ENCODE measurements at regions not wholly inside any gene's neighbourhood (a gene's known extent, or its start where the extent isn't known, plus 50 kb on each side); places are given as distances from the start of the nearest gene placed in this dataset.

- DNase-seq: no peak
These were observed 569.3 kb downstream of the BRD1 start for GRCh38 chr22:49258107-49259010.

DNA sequence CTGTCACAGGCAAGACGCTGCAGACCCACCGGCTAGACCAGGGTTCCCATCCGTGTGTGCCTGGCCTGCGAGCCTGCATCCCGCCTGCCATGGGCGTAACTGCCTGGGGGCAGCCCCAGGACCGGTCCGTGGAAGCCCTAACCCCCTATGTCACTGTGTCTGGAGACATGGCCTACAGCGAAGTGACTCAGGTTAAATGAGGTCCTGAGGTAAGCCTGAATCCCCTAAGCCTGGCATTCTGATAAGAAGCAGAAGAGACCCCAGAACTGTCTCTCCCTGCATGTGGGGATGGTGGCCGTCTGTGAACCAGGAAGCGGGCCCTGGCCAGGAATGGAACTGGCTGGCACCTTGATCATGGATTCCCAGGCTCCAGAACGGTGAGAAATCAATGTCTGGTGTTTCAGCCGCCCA lies 570.1 kb downstream of the BRD1 start:
- DNase-seq: no peak

DNA sequence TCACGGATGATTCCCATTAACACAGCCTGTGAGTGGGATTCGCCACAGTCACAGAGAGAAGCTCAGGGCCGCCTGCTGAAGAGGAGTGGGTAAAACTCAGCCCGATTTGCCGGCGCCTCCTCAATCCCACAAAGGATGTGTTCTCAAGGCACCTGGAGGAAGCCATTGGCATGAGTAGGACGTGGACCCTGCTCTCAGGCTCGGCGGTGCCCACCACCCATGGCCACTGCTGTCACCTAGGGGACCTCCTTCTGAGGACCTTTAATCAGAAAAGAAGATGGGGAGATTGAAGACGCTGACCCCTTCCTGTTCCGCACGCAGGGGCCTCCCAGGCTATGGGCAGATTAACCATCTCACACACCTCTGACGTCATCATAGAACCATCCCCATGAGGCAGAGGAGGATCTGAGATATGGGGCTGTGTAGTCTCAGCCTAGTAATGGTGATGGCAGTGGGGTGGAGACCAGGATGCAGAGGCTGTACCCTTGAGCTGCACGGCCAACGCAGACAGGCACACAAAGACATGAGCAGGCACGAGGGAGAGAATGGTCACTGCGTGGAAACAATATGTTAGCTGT lies 571.8 kb downstream of the BRD1 start:
- no peak for DNase-seq

- DNase-seq: no peak
These were observed 572.5 kb downstream of the BRD1 start for GRCh38 chr22:49255154-49255553.

DNA sequence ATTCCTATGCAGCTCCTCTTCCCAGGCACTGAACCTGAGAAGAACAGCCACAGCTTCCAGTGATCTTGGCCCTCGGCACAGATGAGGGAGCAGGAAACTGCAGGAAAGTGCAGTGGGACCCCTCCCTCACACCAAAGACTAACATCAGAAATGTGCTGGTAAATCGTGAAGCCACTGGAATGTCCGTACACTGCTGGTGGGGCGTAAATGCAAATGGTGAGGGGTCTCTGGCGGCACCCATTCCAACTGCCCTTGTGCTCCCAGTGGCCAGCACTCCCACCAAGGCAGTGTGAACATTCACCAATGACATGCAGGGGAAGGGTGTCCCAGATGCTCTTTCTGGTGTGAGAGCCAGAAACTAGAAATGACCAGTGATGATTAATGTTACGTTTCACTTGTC lies 574.0 kb downstream of the BRD1 start:
- no peak for DNase-seq

- DNase-seq: no peak
These were observed 576.3 kb downstream of the BRD1 start for GRCh38 chr22:49251371-49251770.

DNA sequence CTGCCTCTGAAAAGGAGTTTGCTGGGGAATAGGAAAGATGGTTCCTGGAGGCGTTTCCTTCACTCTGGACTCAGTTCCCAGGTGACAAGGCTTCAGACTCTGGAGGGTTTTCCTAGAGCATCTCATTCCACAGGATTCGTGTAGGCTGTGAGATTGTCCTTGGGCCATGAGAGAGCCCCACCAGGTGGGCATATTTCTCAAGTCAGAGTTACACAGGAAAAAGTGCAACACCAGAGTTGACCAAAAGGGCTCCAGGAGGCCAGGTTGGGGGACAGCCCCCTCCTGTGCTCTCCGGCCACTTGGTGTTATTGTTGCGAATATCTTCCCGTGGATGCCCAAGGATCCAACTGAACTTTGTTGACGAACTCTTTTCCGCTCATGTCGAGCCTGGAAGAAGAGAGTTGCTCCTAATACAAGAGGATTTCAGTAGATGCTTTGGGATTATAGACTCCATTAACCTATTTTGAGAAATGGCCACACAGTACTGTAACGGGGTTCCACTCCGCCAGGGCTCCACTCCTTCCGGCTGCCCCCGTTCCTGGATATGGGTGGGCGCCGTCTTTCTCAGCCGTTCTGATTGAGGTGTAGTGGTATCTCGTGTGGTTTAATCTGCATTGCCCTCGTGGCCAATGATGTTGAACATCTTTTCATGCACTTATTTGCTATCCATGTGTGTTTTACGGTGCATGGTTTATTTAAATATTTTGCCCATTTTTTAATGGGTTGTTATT lies 580.3 kb downstream of the BRD1 start:
- no peak for DNase-seq

DNA sequence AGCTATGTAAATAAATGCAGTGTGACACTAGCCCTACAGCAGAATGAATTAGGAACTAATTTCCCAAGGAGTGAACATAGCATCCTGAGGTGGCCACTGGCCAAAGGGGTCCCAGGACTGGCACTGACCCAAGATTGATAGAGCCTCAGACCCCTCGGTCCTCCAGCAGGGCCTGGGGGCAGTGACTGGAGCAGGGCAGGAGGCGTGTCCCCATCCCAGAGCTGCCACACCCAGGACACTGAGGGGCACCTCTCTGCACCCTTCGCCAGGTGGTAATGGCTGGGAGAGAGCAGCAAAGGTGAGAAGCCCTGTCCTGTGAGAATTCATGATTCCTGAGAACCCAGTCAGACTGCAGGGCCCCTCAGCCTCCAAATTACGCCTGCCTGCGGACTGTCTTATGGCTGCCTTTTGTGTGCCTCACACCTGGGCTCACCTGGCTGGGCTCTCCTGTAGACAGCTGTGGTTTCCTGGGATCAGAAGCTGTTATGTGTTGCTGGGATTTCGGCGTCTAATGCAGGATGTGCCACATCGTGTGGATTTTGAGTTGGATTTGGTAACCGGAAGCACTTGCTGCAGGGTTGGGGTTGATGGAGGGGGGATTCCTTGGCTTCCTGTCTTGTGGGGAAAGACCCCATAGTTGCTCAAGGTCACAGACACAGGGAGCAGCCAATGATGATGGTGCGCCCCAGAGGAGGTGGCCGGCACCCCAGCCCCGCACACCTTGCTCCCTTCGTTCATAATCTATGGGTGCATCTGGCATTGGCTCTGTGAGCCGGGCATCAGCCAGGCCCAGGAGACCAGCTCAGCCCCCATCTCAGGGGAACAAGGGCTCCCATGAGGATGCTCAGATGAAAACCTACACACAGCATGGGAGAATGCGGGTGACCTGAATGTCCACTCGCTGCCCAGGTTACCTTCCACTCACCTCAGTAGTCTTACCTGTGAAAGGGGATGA lies 582.9 kb downstream of the BRD1 start:
- no peak for DNase-seq

GRCh38 chr22:49243965-49244364 lies 583.7 kb downstream of the BRD1 start:
- no peak for DNase-seq

DNA sequence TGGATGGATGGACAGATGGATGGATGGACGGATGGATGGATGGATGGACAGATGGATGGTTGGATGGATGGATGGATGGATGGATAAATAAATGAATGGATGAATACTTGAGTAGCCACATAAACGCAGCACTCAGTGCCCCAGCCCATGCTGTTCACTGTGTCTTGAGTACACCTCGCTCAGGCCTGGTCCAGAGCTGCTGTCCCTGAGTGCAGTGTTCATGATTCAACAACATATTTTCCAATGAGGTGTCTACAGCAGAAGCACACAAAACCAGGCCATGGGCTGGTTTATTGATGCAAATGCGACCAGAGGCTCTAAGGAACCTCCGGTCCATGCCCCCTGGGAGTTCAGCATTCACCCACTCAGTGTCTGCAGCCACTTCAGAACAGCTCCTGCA lies 584.3 kb downstream of the BRD1 start:
- no peak for DNase-seq

GRCh38 chr22:49242480-49242879 lies 585.2 kb downstream of the BRD1 start:
- no peak for DNase-seq

- no peak for DNase-seq
These were observed 586.4 kb downstream of the BRD1 start for GRCh38 chr22:49241174-49241851.

GRCh38 chr22:49240472-49240871 lies 587.2 kb downstream of the BRD1 start:
- no peak for DNase-seq

DNA sequence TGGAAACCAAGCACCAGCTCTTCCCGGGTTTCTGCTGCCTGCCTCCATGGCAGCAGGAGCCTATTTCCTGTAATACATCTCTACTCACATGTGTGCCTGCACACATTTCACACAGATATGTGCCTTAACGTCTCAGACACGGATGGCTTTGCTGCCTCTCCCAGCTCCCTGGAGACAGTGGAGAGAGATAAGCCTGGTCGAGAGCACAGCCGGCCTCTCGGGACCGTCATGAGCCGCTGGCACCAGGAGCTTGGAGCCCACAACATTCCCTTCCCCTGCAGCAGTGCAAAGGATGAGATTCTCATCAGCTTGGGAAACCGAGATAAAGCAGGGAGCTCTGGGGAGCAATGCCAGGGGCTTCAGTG lies 587.7 kb downstream of the BRD1 start:
- DNase-seq: no peak

DNA sequence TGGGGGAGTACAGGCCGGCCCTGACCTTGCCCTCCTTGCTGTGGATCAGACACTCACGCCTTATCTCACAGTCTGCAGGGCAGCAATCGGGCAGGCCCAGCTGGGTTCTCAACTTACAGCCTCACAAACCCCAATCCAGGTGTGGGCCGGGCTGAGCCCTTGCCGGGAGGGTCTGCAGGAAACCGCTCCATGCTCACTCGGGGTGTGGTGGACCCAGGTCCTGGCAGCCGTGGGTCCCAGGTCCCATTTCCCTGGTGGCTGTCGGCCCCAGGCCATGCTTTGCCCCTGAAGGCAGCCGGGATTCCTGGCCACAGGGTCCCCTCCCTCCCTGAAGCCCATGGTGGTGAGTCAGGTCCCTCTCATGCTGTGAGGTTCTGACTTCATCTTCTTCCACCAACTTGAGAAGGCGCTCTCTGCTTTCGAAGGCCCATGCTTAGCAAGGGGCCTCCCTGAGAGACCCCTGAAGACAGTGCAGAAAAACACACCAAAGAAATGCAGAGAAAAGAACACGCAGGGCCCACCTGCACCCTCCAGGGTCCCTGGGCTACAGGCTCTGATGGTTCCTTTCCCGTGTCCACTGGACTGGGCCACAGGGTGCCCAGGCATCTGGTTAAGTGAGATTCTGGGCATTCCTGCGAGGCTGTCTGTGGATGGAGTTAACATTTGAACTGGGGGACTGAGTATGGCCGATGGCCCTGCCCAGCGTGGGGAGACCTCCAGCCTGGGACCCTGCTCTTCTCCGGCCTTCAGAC lies 588.2 kb downstream of the BRD1 start:
- DNase-seq: no peak

- DNase-seq: no peak
These were observed 589.2 kb downstream of the BRD1 start for GRCh38 chr22:49238181-49239141.

- DNase-seq: no peak
These were observed 590.0 kb downstream of the BRD1 start for GRCh38 chr22:49237703-49238102.

DNA sequence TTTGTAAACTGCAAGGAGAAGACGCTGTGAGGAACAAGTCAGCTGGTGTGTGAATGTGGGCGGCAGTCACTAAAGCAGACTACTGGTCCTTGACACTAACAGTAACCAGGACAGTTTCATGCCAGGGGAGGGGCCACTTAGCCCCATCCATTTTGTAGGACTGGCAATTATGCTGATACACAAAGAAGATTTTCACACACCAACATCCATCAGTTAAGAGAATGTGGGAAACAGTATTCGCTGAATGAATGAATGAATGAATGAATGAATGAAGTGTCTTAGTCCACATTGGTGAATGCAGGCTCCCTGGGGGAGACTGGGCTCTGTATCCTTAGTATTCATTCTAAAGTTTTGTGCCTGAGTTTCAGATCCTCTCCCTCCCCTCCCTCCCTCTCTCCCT lies 590.4 kb downstream of the BRD1 start:
- no peak for DNase-seq

- DNase-seq: no peak
These were observed 591.1 kb downstream of the BRD1 start for GRCh38 chr22:49236541-49237075.

All from skin of body (tissue), 1 donor.